ENCODE measurements at regions not wholly inside any gene's neighbourhood (a gene's known extent, or its start where the extent isn't known, plus 50 kb on each side); places are given as distances from the start of the nearest gene placed in this dataset.

DNA sequence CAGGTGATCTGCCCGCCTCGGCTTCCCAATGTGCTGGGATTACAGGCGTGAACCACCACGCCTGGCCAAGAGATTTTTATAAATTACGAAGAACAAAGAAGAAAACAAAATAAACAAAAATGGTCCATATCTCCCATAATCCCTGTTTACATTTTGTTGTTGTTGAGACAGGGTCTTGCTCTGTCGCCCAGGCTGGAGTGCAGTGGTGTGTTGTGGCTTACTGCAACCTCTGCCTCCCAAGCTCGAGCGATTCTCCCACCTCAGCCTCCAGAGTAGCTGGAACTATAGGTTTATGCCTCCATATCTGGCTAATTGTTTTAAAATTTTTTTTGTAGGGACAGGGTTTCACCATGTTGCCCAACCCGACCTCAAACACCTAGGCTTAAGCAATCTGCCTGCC, 156.1 kb downstream of the ZNF664 start:
- H3K27me3 ChIP-seq (ENCODE audit: control insufficient read depth, insufficient read depth, low read length), result no peaks in the 10 kb centered on the region
- ChIA-PET POLR2A (no interaction called here), CTCF (no interaction called here)
- no TSS peak for BruUV-seq (replicated peaks)
- DNase-seq (ENCODE audit: low read depth, low spot score), result no peak
- no peak for ATAC-seq
- TF ChIP-seq SIN3A (IDR thresholded peaks at IDR 0.05; ENCODE audit: borderline replicate concordance, insufficient read depth, low read depth, low read length) (no peak), TCF7L2 (IDR thresholded peaks at IDR 0.05; ENCODE audit: low read depth, low read length) (no peak), POLR2AphosphoS5 (IDR thresholded peaks at IDR 0.05; ENCODE audit: low read depth, low read length) (no peak), CTCF (IDR thresholded peaks at IDR 0.05) (no peak)
- TF ChIP-seq, protein P1, sequence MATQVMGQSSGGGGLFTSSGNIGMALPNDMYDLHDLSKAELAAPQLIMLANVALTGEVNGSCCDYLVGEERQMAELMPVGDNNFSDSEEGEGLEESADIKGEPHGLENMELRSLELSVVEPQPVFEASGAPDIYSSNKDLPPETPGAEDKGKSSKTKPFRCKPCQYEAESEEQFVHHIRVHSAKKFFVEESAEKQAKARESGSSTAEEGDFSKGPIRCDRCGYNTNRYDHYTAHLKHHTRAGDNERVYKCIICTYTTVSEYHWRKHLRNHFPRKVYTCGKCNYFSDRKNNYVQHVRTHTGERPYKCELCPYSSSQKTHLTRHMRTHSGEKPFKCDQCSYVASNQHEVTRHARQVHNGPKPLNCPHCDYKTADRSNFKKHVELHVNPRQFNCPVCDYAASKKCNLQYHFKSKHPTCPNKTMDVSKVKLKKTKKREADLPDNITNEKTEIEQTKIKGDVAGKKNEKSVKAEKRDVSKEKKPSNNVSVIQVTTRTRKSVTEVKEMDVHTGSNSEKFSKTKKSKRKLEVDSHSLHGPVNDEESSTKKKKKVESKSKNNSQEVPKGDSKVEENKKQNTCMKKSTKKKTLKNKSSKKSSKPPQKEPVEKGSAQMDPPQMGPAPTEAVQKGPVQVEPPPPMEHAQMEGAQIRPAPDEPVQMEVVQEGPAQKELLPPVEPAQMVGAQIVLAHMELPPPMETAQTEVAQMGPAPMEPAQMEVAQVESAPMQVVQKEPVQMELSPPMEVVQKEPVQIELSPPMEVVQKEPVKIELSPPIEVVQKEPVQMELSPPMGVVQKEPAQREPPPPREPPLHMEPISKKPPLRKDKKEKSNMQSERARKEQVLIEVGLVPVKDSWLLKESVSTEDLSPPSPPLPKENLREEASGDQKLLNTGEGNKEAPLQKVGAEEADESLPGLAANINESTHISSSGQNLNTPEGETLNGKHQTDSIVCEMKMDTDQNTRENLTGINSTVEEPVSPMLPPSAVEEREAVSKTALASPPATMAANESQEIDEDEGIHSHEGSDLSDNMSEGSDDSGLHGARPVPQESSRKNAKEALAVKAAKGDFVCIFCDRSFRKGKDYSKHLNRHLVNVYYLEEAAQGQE (IDR thresholded peaks at IDR 0.05; ENCODE audit: insufficient read depth in 1 of 2, low read depth in 2 of 2, low read length in 1 of 2), result no peak
- H3K4me3 ChIP-seq (ENCODE audit: low read depth in 2 of 2, low read length in 2 of 2), result no peak overlapping the region
- H3K4me1 ChIP-seq (ENCODE audit: control insufficient read depth, insufficient read depth, low read length), result peaks cover 14% of the 10 kb centered on the region
- H3K36me3 ChIP-seq (ENCODE audit: control insufficient read depth, insufficient read depth, low read length), result no peaks in the 10 kb centered on the region
- intact Hi-C loops (cut with micrococcal nuclease; ENCODE audit: unreplicated experiment) (no loop called here), in situ Hi-C loops (cut with HindIII; ENCODE audit: low pct_unique_long_range_greater_than_20kb, low sequenced_read_pairs) (no loop called here)
- no peaks in the 10 kb centered on the region for H3K9me3 ChIP-seq (ENCODE audit: control insufficient read depth, insufficient read depth, low read depth, low read length)
- no peak overlapping the region for H3K27ac ChIP-seq (ENCODE audit: low read length)

GRCh38 chr12:124130691-124131591, 157.9 kb downstream of the ZNF664 start:
- ChIA-PET POLR2A (interaction anchor here (0.6 kb wide), 1 partner anchor 1476 kb away, joined by 11 read pairs; no protein-coding TSS in a partner anchor), CTCF (no interaction called here)
- BruUV-seq (replicated peaks), result no TSS peak
- Histone ChIP-seq H3K27ac (ENCODE audit: low read length) (peak overlapping the region; percentile 52), H3K9me3 (ENCODE audit: control insufficient read depth, insufficient read depth, low read depth, low read length) (no peaks in the 10 kb centered on the region), H3K4me3 (ENCODE audit: low read depth in 2 of 2, low read length in 2 of 2) (no peak overlapping the region), H3K4me1 (ENCODE audit: control insufficient read depth, insufficient read depth, low read length) (peaks cover 14% of the 10 kb centered on the region), H3K36me3 (ENCODE audit: control insufficient read depth, insufficient read depth, low read length) (no peaks in the 10 kb centered on the region), H3K27me3 (ENCODE audit: control insufficient read depth, insufficient read depth, low read length) (no peaks in the 10 kb centered on the region)
- DNase-seq (ENCODE audit: low read depth, low spot score) (no peak), ATAC-seq (peak; percentile 86)
- intact Hi-C loops (cut with micrococcal nuclease; ENCODE audit: unreplicated experiment) (no loop called here), in situ Hi-C loops (cut with HindIII; ENCODE audit: low pct_unique_long_range_greater_than_20kb, low sequenced_read_pairs) (no loop called here)
- TF ChIP-seq SIN3A (IDR thresholded peaks at IDR 0.05; ENCODE audit: borderline replicate concordance, insufficient read depth, low read depth, low read length) (no peak), TCF7L2 (IDR thresholded peaks at IDR 0.05; ENCODE audit: low read depth, low read length) (peak; percentile 78), CTCF (IDR thresholded peaks at IDR 0.05) (no peak), POLR2AphosphoS5 (IDR thresholded peaks at IDR 0.05; ENCODE audit: low read depth, low read length) (no peak)
- TF ChIP-seq, protein P1 (IDR thresholded peaks at IDR 0.05; ENCODE audit: insufficient read depth in 1 of 2, low read depth in 2 of 2, low read length in 1 of 2), result no peak

All from Panc1 (cell line).